Tibial artery (tissue), 4 donors: ENCODE measurements at regions not wholly inside any gene's neighbourhood (a gene's known extent, or its start where the extent isn't known, plus 50 kb on each side); places are given as distances from the start of the nearest gene placed in this dataset.

Source experiments
- DNase-seq, 2 donors: peaks; one replicate each; pipeline ENCODE4 v3.0.0-alpha.2; 2019
- H3K27ac ChIP-seq, 2 donors: fragments of 200-600 bp; sonication (generic) in 1 of 2; 1 replicate in 1 of 2; 2 replicates in 1 of 2; pipeline ENCODE4 v1.5.1; 2018 to 2019; ENCODE audit warnings: mild to moderate bottlenecking in 1 of 2
- H3K27me3 ChIP-seq, 2 donors: fragments of 200-600 bp; sonication (generic) in 1 of 2; one replicate each; pipeline versions ENCODE4 v1.5.1 to v1.6.0; 2016 to 2019
- H3K36me3 ChIP-seq, 3 donors: fragments of 200-600 bp; sonication (generic) in 2 of 3; one replicate each; pipeline ENCODE4 v1.5.1; 2016 to 2019; ENCODE audit warnings: mild to moderate bottlenecking in 2 of 3
- H3K4me1 ChIP-seq, 4 donors: fragments of 200-600 bp; sonication (generic) in 2 of 4; 1 replicate in 3 of 4; 2 replicates in 1 of 4; pipeline ENCODE4 v1.5.1; 2016 to 2019
- H3K4me3 ChIP-seq, 2 donors: fragments of 200-600 bp; sonication (generic) in 1 of 2; 1 replicate in 1 of 2; 2 replicates in 1 of 2; pipeline ENCODE4 v1.5.1; 2018 to 2019; ENCODE audit warnings: mild to moderate bottlenecking in 2 of 2
- H3K9me3 ChIP-seq, 3 donors: fragments of 200-600 bp; sonication (generic) in 1 of 3; one replicate each; pipeline ENCODE4 v1.5.1; 2016 to 2019
- CTCF ChIP-seq, 2 experiments: fragments of 200-600 bp in 1 of 2; fragments of 450-650 bp in 1 of 2; IDR thresholded peaks; one replicate each; pipeline ENCODE4 v1.5.1; 2017 to 2019; ENCODE audit warnings: antibody characterized with exemption in 2 of 2, mild to moderate bottlenecking in 1 of 2, moderate library complexity in 1 of 2
- intact Hi-C: fragments of 100-400 bp; cut with DNase I; formaldehyde crosslinking; loops from one replicate; pipeline ENCODE4 v1.15.0; 2023; ENCODE audit warnings: low total_unique reads

- Histone ChIP-seq H3K4me3 (no peak overlapping the region), H3K9me3 (no peaks in the 10 kb centered on the region), H3K36me3 (no peaks in the 10 kb centered on the region), H3K27me3 (no peaks in the 10 kb centered on the region), H3K27ac (no peak overlapping the region), H3K4me1 (no peaks in the 10 kb centered on the region)
- DNase-seq: no peak
- intact Hi-C loops: no loop called here
- TF ChIP-seq CTCF (IDR thresholded peaks at IDR 0.05): no peak
Measured at GRCh38 chr1:224859651-224860050, 69.8 kb upstream of the DNAH14 start.

DNA sequence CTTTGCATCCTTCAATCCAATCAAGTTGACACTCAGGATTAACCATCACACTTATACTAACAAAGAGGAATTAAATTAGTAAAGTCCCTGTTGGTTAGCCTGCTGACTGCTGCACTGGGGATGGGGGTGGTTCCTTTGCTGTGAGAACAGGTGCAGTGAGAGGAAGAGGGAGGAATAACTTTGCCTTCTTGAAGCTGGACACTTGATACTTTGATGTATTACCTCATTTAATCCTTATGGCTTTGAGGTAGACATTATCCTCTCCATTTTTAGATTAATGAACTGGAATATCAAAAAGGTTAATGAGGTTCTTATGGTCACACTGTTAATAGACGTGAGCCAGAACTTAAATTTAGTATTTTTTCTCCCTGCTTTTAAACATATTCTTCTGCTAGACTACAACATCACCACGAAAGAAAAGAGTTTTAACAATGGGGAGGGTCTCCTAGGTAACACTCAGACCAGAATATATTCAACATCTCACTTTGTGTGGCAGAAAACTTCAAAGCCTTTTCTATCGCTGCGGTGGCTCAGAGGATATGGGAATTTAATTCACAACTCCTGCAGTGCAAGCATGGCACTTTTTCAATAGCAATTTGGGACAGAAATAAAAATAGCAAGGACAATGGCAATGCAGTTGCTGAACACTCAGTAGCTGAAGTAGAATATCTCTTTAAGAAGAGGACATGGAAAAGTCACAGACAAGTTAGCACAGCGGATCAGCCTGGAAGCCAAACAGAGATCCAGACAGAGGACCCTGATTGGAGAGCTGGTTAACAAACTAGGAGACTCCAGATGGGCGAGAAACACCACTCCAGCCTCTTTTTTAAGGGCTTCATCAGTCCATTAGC lies 68.8 kb upstream of the DNAH14 start:
- no peak for TF ChIP-seq CTCF (IDR thresholded peaks at IDR 0.05)
- no peaks in the 10 kb centered on the region for H3K4me1 ChIP-seq
- H3K9me3 ChIP-seq: no peaks in the 10 kb centered on the region
- no peak for DNase-seq
- intact Hi-C loops: no loop called here
- no peaks in the 10 kb centered on the region for H3K27me3 ChIP-seq
- H3K4me3 ChIP-seq: no peak overlapping the region
- no peaks in the 10 kb centered on the region for H3K36me3 ChIP-seq
- no peak overlapping the region for H3K27ac ChIP-seq

- no peak for DNase-seq
Measured at GRCh38 chr1:224861339-224861716, 68.1 kb upstream of the DNAH14 start.

GRCh38 chr1:224863486-224863885 lies 66.0 kb upstream of the DNAH14 start:
- no peaks in the 10 kb centered on the region for H3K27me3 ChIP-seq
- no peak for DNase-seq
- no peaks in the 10 kb centered on the region for H3K9me3 ChIP-seq
- H3K4me3 ChIP-seq: no peak overlapping the region
- no peak for TF ChIP-seq CTCF (IDR thresholded peaks at IDR 0.05)
- H3K4me1 ChIP-seq: no peaks in the 10 kb centered on the region
- H3K27ac ChIP-seq: no peak overlapping the region
- no peaks in the 10 kb centered on the region for H3K36me3 ChIP-seq
- intact Hi-C loops: no loop called here

More at GRCh38 chr1:224861339-224861716, 68.1 kb upstream of the DNAH14 start:
- H3K27ac ChIP-seq: no peak overlapping the region
- H3K36me3 ChIP-seq: no peaks in the 10 kb centered on the region
- H3K9me3 ChIP-seq: no peaks in the 10 kb centered on the region
- TF ChIP-seq CTCF (IDR thresholded peaks at IDR 0.05): no peak
- H3K4me1 ChIP-seq: no peaks in the 10 kb centered on the region
- H3K4me3 ChIP-seq: no peak overlapping the region
- H3K27me3 ChIP-seq: no peaks in the 10 kb centered on the region
- intact Hi-C loops: no loop called here

DNA sequence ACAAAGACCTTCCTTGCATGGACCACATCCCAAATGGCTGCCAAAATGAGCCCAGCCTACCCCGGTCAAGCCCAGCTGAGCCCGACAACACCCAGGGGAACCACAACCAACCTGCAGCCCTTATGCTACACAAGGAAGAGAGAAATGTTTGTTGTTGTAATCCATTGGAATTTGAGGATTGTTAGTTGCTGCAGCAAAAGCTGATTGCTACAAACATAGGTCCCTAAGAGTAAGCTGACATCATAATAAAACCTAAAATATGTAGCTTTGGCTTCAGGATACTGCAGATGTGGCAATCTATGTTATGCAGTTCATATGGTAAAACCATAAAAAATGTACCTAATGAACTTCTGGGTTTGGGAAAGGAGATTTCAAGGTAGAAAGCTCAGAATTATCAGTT lies 65.5 kb upstream of the DNAH14 start:
- no peak overlapping the region for H3K4me3 ChIP-seq
- intact Hi-C loops: no loop called here
- no peaks in the 10 kb centered on the region for H3K36me3 ChIP-seq
- no peak overlapping the region for H3K27ac ChIP-seq
- no peaks in the 10 kb centered on the region for H3K27me3 ChIP-seq
- no peaks in the 10 kb centered on the region for H3K4me1 ChIP-seq
- no peak for TF ChIP-seq CTCF (IDR thresholded peaks at IDR 0.05)
- no peaks in the 10 kb centered on the region for H3K9me3 ChIP-seq
- no peak for DNase-seq
